Inflammatory macrophage treated with lipopolysaccharide for 4 hours (primary cell): ENCODE measurements at regions not wholly inside any gene's neighbourhood (a gene's known extent, or its start where the extent isn't known, plus 50 kb on each side); places are given as distances from the start of the nearest gene placed in this dataset.
"Not testable (repeated sequence)": the region's sequence is repeated elsewhere in the genome, so short reads cannot be mapped to it uniquely, and the experiment has no call there.

Source experiments
- DNase-seq: peaks from one replicate; pipeline ENCODE4 v3.0.0-alpha.2; 2020

- DNase-seq, result no peak
Measured at GRCh38 chr6:835476-836160, 142.7 kb upstream of the EXOC2 start.

- DNase-seq, result no peak
Measured at GRCh38 chr6:834866-835265, 141.9 kb upstream of the EXOC2 start.

GRCh38 chr6:834190-834589 is 141.3 kb upstream of the EXOC2 start:
- DNase-seq, result no peak

- DNase-seq, result not testable (repeated sequence)
Measured at GRCh38 chr6:832804-833203, 139.9 kb upstream of the EXOC2 start.

- no peak for DNase-seq
Measured at GRCh38 chr6:830667-831327, 137.9 kb upstream of the EXOC2 start.

GRCh38 chr6:829656-830055 is 136.7 kb upstream of the EXOC2 start:
- DNase-seq, result no peak

- no peak for DNase-seq
Measured at GRCh38 chr6:827431-827830, 134.5 kb upstream of the EXOC2 start.

- no peak for DNase-seq
Measured at GRCh38 chr6:819122-819521, 126.2 kb upstream of the EXOC2 start.

GRCh38 chr6:818196-818595 is 125.3 kb upstream of the EXOC2 start:
- DNase-seq, result no peak

GRCh38 chr6:816510-817084 is 123.7 kb upstream of the EXOC2 start:
- DNase-seq, result peak; percentile 58

GRCh38 chr6:815348-815738 is 122.4 kb upstream of the EXOC2 start:
- no peak for DNase-seq

GRCh38 chr6:814378-815347 is 121.7 kb upstream of the EXOC2 start:
- no peak for DNase-seq

GRCh38 chr6:811831-812230 is 118.9 kb upstream of the EXOC2 start:
- DNase-seq, result no peak

GRCh38 chr6:811191-811590 is 118.3 kb upstream of the EXOC2 start:
- no peak for DNase-seq

- no peak for DNase-seq
Measured at GRCh38 chr6:804771-805170, 111.8 kb upstream of the EXOC2 start.

- no peak for DNase-seq
Measured at GRCh38 chr6:804317-804716, 111.4 kb upstream of the EXOC2 start.

GRCh38 chr6:803191-803977 is 110.4 kb upstream of the EXOC2 start:
- DNase-seq, result no peak

- DNase-seq, result no peak
Measured at GRCh38 chr6:802701-803100, 109.8 kb upstream of the EXOC2 start.

GRCh38 chr6:802223-802622 is 109.3 kb upstream of the EXOC2 start:
- DNase-seq, result not testable (repeated sequence)

GRCh38 chr6:799769-800168 is 106.8 kb upstream of the EXOC2 start:
- no peak for DNase-seq

- DNase-seq, result peak; percentile 36
Measured at GRCh38 chr6:797479-798077, 104.6 kb upstream of the EXOC2 start.
